Neural cell (in vitro differentiated cells): ENCODE measurements at regions not wholly inside any gene's neighbourhood (a gene's known extent, or its start where the extent isn't known, plus 50 kb on each side); places are given as distances from the start of the nearest gene placed in this dataset.

Experiments
- H2AFZ ChIP-seq: fragments of 200-600, 300-800 bp; sonication (generic), shearing (Covaris generic); 2 replicates; pipeline ENCODE4 v1.6.0; 2014; ENCODE audit warnings: low read depth, mild to moderate bottlenecking, antibody characterized with exemption, low read length, moderate library complexity
- H3F3A ChIP-seq: fragments of 200-600 bp; shearing (Covaris generic); 2 replicates; pipeline ENCODE4 v1.6.1; 2016; ENCODE audit warnings: mild to moderate bottlenecking, moderate library complexity, mixed read lengths, antibody characterized with exemption, low read length; ENCODE audit not compliant: insufficient read depth, poor library complexity, severe bottlenecking
- H3K27ac ChIP-seq: fragments of 200-600, 300-800 bp; sonication (generic), shearing (Covaris generic); 2 replicates; pipeline ENCODE4 v1.5.1; 2014; ENCODE audit warnings: mild to moderate bottlenecking, low read length, moderate library complexity
- H3K27me3 ChIP-seq: fragments of 300-800, 200-600 bp; sonication (generic), shearing (Covaris generic); 2 replicates; pipeline ENCODE4 v1.6.0; 2014; ENCODE audit warnings: mild to moderate bottlenecking, low read depth, low read length, moderate library complexity; ENCODE audit not compliant: insufficient read depth
- H3K36me3 ChIP-seq: fragments of 300-800, 200-600 bp; sonication (generic), shearing (Covaris generic); 2 replicates; pipeline ENCODE4 v1.5.1; 2014; ENCODE audit warnings: mild to moderate bottlenecking, antibody characterized with exemption, low read length, moderate library complexity; ENCODE audit not compliant: insufficient read depth
- H3K4me2 ChIP-seq: fragments of 300-800, 200-600 bp; sonication (generic), shearing (Covaris generic); 2 replicates; pipeline ENCODE4 v1.6.0; 2014; ENCODE audit warnings: mild to moderate bottlenecking, low read length
- H3K4me3 ChIP-seq: fragments of 300-800, 200-600 bp; sonication (generic), shearing (Covaris generic); 2 replicates; pipeline ENCODE4 v1.5.1; 2014; ENCODE audit warnings: mild to moderate bottlenecking, low read length, moderate library complexity
- H3K79me2 ChIP-seq: fragments of 200-600 bp; shearing (Covaris generic); replicated peaks from 2 replicates; pipeline ENCODE4 v1.6.0; 2014; ENCODE audit warnings: mild to moderate bottlenecking, low read length, moderate library complexity; ENCODE audit not compliant: insufficient read depth
- H3K9ac ChIP-seq: fragments of 300-800, 200-600 bp; sonication (generic), shearing (Covaris generic); 2 replicates; pipeline ENCODE4 v1.6.1; 2016; ENCODE audit warnings: mild to moderate bottlenecking, low read length, mixed read lengths
- H3K9me2 ChIP-seq: fragments of 200-600 bp; shearing (Covaris generic); 2 replicates; pipeline ENCODE4 v1.6.1; 2016; ENCODE audit warnings: mild to moderate bottlenecking, low read length, mixed read lengths; ENCODE audit not compliant: insufficient read depth
- H3K9me3 ChIP-seq: fragments of 200-600, 300-800 bp; sonication (generic), shearing (Covaris generic); 2 replicates; pipeline ENCODE4 v1.6.1; 2016; ENCODE audit warnings: mild to moderate bottlenecking, mixed run types, low read length, moderate library complexity, mixed read lengths
- H4K20me1 ChIP-seq: fragments of 200-600 bp; shearing (Covaris generic); 2 replicates; pipeline ENCODE4 v1.6.1; 2016; ENCODE audit warnings: mild to moderate bottlenecking, mixed run types; ENCODE audit not compliant: insufficient read depth
- EP300 ChIP-seq: fragments of 450-650 bp; conservative IDR thresholded peaks from 2 replicates; pipeline ENCODE4 v1.6.1; 2014; ENCODE audit warnings: antibody characterized with exemption, mild to moderate bottlenecking, moderate library complexity; ENCODE audit not compliant: poor library complexity, severe bottlenecking
- EZH2 ChIP-seq: fragments of 200-600, 300-800 bp; shearing (Covaris generic), sonication (generic); IDR thresholded peaks from 2 replicates; pipeline ENCODE4 v1.6.1; 2014; ENCODE audit warnings: antibody characterized with exemption, low read length, borderline replicate concordance, mild to moderate bottlenecking; ENCODE audit not compliant: insufficient read depth, poor library complexity, severe bottlenecking
- MXI1 ChIP-seq: fragments of 450-650 bp; conservative IDR thresholded peaks from 2 replicates; pipeline ENCODE4 v1.6.1; 2014; ENCODE audit warnings: antibody characterized with exemption, mild to moderate bottlenecking; ENCODE audit not compliant: poor library complexity, severe bottlenecking
- POLR2AphosphoS5 ChIP-seq: IDR thresholded peaks from 2 replicates; pipeline ENCODE4 v1.6.1; 2012
- RAD21 ChIP-seq: fragments of 450-650 bp; conservative IDR thresholded peaks from 2 replicates; pipeline ENCODE4 v1.6.1; 2014; ENCODE audit warnings: antibody characterized with exemption, mild to moderate bottlenecking, moderate library complexity
- SMC3 ChIP-seq: fragments of 450-650 bp; conservative IDR thresholded peaks from 2 replicates; pipeline ENCODE4 v1.6.1; 2014; ENCODE audit warnings: antibody characterized with exemption, mild to moderate bottlenecking, moderate library complexity; ENCODE audit not compliant: poor library complexity
- TAF1 ChIP-seq: IDR thresholded peaks from 2 replicates; pipeline ENCODE4 v1.6.1; 2012; ENCODE audit warnings: low read depth
- TF ChIP-seq, protein P1 (sequence below): fragments of 450-650 bp; IDR thresholded peaks from 2 replicates; pipeline ENCODE4 v1.5.1; 2014; ENCODE audit warnings: antibody characterized with exemption, mild to moderate bottlenecking, moderate library complexity; ENCODE audit not compliant: poor library complexity, severe bottlenecking
- TF ChIP-seq, protein P2 (sequence below): IDR thresholded peaks from 2 replicates; pipeline ENCODE4 v1.6.1; 2012; ENCODE audit warnings: borderline replicate concordance

DNA sequence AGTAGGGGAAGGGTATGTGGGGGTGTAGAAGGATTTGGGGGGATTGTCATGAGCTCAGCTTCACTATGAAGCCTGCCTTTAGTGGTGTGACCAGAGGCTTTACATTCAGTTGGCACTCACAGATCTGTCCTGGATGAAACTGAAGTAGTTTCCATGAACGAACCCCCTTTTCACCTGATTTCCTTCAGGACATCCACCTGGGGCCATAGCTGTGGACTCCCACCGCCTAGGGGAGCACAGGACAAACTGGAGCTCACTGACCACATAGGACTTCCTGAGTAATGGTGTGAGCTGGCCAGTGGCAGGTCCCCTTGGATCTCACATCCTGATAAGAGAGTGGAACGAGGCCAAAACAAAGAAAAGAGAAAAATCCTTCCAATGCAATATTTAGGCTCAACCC, 54.1 kb downstream of the MRPL57 start:
- Histone ChIP-seq H4K20me1 (no peaks in the 10 kb centered on the region), H3K27me3 (no peaks in the 10 kb centered on the region), H3F3A (no peaks in the 10 kb centered on the region), H3K4me3 (no peak overlapping the region), H3K27ac (no peak overlapping the region), H2AFZ (no peak overlapping the region), H3K9ac (no peak overlapping the region), H3K9me2 (no peaks in the 10 kb centered on the region), H3K4me2 (no peak overlapping the region), H3K79me2 (no peaks in the 10 kb centered on the region), H3K36me3 (no peaks in the 10 kb centered on the region), H3K9me3 (no peaks in the 10 kb centered on the region)
- TF ChIP-seq EZH2 (no peak), EP300 (no peak), RAD21 (no peak), POLR2AphosphoS5 (no peak), SMC3 (no peak), MXI1 (no peak), TAF1 (no peak)
- TF ChIP-seq, protein P1, sequence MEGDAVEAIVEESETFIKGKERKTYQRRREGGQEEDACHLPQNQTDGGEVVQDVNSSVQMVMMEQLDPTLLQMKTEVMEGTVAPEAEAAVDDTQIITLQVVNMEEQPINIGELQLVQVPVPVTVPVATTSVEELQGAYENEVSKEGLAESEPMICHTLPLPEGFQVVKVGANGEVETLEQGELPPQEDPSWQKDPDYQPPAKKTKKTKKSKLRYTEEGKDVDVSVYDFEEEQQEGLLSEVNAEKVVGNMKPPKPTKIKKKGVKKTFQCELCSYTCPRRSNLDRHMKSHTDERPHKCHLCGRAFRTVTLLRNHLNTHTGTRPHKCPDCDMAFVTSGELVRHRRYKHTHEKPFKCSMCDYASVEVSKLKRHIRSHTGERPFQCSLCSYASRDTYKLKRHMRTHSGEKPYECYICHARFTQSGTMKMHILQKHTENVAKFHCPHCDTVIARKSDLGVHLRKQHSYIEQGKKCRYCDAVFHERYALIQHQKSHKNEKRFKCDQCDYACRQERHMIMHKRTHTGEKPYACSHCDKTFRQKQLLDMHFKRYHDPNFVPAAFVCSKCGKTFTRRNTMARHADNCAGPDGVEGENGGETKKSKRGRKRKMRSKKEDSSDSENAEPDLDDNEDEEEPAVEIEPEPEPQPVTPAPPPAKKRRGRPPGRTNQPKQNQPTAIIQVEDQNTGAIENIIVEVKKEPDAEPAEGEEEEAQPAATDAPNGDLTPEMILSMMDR = no peak
- TF ChIP-seq, protein P2, sequence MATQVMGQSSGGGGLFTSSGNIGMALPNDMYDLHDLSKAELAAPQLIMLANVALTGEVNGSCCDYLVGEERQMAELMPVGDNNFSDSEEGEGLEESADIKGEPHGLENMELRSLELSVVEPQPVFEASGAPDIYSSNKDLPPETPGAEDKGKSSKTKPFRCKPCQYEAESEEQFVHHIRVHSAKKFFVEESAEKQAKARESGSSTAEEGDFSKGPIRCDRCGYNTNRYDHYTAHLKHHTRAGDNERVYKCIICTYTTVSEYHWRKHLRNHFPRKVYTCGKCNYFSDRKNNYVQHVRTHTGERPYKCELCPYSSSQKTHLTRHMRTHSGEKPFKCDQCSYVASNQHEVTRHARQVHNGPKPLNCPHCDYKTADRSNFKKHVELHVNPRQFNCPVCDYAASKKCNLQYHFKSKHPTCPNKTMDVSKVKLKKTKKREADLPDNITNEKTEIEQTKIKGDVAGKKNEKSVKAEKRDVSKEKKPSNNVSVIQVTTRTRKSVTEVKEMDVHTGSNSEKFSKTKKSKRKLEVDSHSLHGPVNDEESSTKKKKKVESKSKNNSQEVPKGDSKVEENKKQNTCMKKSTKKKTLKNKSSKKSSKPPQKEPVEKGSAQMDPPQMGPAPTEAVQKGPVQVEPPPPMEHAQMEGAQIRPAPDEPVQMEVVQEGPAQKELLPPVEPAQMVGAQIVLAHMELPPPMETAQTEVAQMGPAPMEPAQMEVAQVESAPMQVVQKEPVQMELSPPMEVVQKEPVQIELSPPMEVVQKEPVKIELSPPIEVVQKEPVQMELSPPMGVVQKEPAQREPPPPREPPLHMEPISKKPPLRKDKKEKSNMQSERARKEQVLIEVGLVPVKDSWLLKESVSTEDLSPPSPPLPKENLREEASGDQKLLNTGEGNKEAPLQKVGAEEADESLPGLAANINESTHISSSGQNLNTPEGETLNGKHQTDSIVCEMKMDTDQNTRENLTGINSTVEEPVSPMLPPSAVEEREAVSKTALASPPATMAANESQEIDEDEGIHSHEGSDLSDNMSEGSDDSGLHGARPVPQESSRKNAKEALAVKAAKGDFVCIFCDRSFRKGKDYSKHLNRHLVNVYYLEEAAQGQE = no peak

DNA sequence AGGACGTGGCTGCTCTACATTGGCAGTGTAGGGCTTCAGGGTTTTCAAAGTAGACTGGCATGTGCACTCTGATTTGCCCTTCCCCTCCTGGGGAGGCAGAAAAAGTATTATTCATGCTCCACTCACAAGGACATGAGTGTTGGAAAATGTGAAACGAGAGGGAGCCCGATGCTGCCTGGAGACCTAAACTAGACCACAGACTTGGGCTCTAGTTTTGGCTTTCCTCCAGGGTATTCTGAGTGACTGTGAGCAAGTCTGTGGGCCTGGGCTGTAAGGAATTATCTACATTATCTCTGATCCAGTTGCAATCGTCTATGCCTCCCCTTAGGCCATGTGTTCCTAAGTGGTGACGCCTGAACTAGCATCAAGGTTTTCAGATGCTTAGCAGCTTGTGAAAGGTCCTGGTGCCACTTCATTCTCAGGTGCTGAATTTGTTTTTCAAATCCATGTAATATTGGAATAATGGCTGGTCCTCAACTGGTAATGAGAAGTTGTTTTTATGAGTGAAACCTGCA, 55.0 kb downstream of the MRPL57 start:
- Histone ChIP-seq H3K9ac (no peak overlapping the region), H3K27ac (no peak overlapping the region), H3F3A (no peaks in the 10 kb centered on the region), H3K4me3 (no peak overlapping the region), H3K4me2 (no peak overlapping the region), H4K20me1 (no peaks in the 10 kb centered on the region), H3K27me3 (no peaks in the 10 kb centered on the region), H3K79me2 (no peaks in the 10 kb centered on the region), H3K9me3 (no peaks in the 10 kb centered on the region), H3K36me3 (no peaks in the 10 kb centered on the region), H2AFZ (no peak overlapping the region), H3K9me2 (no peaks in the 10 kb centered on the region)
- TF ChIP-seq, protein P1 = no peak
- TF ChIP-seq EZH2 (no peak), RAD21 (no peak), MXI1 (no peak), POLR2AphosphoS5 (no peak), TAF1 (no peak), EP300 (no peak), SMC3 (no peak)
- TF ChIP-seq, protein P2 = no peak
